Gastrocnemius medialis (tissue), 4 donors: ENCODE measurements at regions not wholly inside any gene's neighbourhood (a gene's known extent, or its start where the extent isn't known, plus 50 kb on each side); places are given as distances from the start of the nearest gene placed in this dataset.

Source experiments
- POLR2A ChIP-seq, 2 donors: fragments of 450-650 bp; IDR thresholded peaks; one replicate each; pipeline ENCODE4 v1.6.1; 2017; ENCODE audit warnings: antibody characterized with exemption in 2 of 2, mild to moderate bottlenecking in 2 of 2, moderate library complexity in 2 of 2
- TF ChIP-seq, protein P1 (sequence below), 5 experiments: fragments of 450-650 bp in 3 of 5; fragments of 200-600 bp in 2 of 5; sonication (generic) in 2 of 5; IDR thresholded peaks in 4 of 5; conservative IDR thresholded peaks in 1 of 5; 1 replicate in 4 of 5; 2 replicates in 1 of 5; pipeline ENCODE4 v1.5.1; 2016 to 2019; ENCODE audit warnings: antibody characterized with exemption in 5 of 5, mild to moderate bottlenecking in 3 of 5, moderate library complexity in 3 of 5

GRCh38 chr3:20516311-20516710, 330.3 kb upstream of the SGO1 start:
- TF ChIP-seq, protein P1, sequence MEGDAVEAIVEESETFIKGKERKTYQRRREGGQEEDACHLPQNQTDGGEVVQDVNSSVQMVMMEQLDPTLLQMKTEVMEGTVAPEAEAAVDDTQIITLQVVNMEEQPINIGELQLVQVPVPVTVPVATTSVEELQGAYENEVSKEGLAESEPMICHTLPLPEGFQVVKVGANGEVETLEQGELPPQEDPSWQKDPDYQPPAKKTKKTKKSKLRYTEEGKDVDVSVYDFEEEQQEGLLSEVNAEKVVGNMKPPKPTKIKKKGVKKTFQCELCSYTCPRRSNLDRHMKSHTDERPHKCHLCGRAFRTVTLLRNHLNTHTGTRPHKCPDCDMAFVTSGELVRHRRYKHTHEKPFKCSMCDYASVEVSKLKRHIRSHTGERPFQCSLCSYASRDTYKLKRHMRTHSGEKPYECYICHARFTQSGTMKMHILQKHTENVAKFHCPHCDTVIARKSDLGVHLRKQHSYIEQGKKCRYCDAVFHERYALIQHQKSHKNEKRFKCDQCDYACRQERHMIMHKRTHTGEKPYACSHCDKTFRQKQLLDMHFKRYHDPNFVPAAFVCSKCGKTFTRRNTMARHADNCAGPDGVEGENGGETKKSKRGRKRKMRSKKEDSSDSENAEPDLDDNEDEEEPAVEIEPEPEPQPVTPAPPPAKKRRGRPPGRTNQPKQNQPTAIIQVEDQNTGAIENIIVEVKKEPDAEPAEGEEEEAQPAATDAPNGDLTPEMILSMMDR (IDR thresholded peaks at IDR 0.05 in 4 of 5, conservative IDR thresholded peaks at IDR 0.05 in 1 of 5): no peak
- no peak for TF ChIP-seq POLR2A (IDR thresholded peaks at IDR 0.05)
